22Rv1 (cell line): ENCODE measurements at regions not wholly inside any gene's neighbourhood (a gene's known extent, or its start where the extent isn't known, plus 50 kb on each side); places are given as distances from the start of the nearest gene placed in this dataset.

Experiments
- H3K27ac ChIP-seq: fragments of 450-650 bp; 2 replicates; pipeline ENCODE4 v1.5.1; 2017
- ZFX ChIP-seq: fragments of 450-650 bp; IDR thresholded peaks from 2 replicates; pipeline ENCODE4 v1.6.1; 2017; ENCODE audit warnings: antibody characterized with exemption, borderline replicate concordance
- TF ChIP-seq, protein P1 (sequence below): fragments of 450-650 bp; IDR thresholded peaks from 2 replicates; pipeline ENCODE4 v1.5.1; 2017; ENCODE audit warnings: mild to moderate bottlenecking

- no peak overlapping the region for H3K27ac ChIP-seq
- TF ChIP-seq, protein P1, sequence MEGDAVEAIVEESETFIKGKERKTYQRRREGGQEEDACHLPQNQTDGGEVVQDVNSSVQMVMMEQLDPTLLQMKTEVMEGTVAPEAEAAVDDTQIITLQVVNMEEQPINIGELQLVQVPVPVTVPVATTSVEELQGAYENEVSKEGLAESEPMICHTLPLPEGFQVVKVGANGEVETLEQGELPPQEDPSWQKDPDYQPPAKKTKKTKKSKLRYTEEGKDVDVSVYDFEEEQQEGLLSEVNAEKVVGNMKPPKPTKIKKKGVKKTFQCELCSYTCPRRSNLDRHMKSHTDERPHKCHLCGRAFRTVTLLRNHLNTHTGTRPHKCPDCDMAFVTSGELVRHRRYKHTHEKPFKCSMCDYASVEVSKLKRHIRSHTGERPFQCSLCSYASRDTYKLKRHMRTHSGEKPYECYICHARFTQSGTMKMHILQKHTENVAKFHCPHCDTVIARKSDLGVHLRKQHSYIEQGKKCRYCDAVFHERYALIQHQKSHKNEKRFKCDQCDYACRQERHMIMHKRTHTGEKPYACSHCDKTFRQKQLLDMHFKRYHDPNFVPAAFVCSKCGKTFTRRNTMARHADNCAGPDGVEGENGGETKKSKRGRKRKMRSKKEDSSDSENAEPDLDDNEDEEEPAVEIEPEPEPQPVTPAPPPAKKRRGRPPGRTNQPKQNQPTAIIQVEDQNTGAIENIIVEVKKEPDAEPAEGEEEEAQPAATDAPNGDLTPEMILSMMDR = no peak
- TF ChIP-seq ZFX = no peak
These were observed 275.1 kb upstream of the CDH4 start for GRCh38 chr20:60976913-60977312.

GRCh38 chr20:60977901-60978300, 274.2 kb upstream of the CDH4 start:
- no peak overlapping the region for H3K27ac ChIP-seq
- no peak for TF ChIP-seq ZFX
- TF ChIP-seq, protein P1 = no peak

DNA sequence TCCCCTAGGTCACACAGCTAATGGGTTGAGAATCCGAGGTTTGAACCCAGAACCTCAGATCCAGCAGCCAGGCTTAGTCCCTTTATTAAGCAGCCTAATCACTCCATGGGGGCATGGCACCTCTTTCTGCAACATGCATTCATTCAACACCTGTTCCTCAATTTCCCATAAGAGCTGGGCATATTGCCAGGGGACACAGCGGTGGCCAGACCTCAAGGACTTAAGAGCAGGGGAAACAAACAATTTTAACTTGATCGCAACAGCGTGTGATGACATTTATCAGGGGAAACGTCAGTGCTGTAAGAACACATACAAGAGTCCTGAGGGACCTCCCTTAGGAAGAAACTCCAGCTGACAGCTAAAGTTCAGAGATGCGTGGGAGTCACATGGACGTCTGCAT, 267.4 kb upstream of the CDH4 start:
- TF ChIP-seq ZFX = no peak
- TF ChIP-seq, protein P1 = no peak
- no peak overlapping the region for H3K27ac ChIP-seq

DNA sequence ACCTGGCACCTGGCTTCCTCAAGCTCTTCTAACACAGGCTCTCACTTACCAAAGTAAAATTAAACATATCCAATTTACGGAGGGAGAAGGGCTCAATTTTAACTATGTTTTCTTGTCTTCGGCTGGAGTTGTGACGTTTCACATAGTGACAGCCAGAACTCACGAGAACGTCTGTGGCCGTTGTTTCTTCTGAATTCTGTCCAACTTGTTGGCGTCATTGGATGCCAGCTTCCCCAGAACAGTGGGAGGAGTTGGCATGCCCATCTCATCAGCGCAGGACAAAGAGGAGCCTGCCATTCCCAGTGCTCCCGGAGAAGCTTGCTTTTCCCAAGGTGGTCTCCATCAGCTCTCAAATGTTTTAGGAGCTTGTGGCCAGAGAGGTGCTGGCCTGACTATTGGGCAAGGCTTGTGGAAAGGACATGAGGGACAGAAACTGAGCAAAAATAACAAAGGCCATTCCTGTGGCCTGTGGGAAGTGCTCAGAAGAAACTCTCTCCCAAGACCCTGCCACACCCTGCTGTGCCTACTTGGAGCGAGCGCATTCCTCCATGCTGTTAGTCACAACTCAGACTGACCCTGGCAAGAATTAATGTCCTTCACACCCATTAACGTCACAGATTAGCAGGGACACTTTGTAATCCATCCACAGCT, 265.4 kb upstream of the CDH4 start:
- H3K27ac ChIP-seq = no peak overlapping the region
- TF ChIP-seq, protein P1 = no peak
- no peak for TF ChIP-seq ZFX

DNA sequence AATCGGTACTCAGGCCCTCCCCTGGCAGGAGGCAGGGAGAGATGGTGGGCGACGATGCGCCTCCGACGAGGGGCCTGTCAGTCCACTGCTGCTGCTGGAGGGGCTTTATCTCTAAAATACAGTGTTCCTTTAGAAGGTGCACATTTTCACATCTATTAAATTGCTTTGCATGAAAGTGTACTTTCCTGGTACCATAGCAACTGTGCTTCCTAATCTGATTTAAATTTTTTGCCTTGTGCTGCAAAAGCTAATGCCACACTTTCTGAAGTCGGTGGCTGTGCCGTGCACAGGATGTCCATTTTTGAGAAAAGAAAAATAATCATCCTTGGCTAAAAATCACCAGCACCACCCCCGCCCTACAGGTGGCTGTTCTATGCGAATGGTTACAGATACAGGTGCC, 262.0 kb upstream of the CDH4 start:
- TF ChIP-seq, protein P1 = no peak
- TF ChIP-seq ZFX = no peak
- no peak overlapping the region for H3K27ac ChIP-seq

GRCh38 chr20:60990643-60991042, 261.4 kb upstream of the CDH4 start:
- H3K27ac ChIP-seq = no peak overlapping the region
- TF ChIP-seq, protein P1 = no peak
- TF ChIP-seq ZFX = no peak

DNA sequence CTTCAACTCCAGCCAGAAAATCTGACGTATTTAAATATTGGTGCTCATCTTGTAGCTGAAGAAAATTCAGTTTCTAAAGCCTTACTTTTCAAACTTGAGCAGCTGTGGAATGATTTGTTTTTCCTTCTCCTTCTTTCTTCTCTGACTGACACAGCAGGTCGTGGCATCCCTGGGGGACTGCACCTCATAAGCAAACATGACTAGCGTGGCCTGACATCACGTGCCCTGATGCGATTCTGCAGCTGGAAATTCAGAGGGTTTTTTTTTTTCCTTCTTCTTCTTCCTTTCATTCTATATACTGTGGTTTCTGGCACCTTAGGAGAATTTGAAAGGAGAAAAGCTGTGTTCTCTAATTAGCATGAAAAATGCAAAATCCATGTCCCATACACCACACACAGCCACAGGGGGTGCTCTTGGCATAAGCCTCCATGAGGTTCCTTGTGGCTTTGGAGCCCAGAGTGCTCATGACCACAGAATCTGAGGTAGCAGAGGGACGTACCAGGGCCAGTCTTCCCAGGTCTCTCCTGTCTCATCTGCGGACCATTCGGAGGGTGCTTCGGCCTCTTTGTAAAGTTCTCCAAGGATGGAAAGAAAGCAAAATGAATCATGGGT, 258.5 kb upstream of the CDH4 start:
- H3K27ac ChIP-seq = no peak overlapping the region
- TF ChIP-seq, protein P1 = no peak
- no peak for TF ChIP-seq ZFX
